PC-3 (cell line): ENCODE measurements at regions not wholly inside any gene's neighbourhood (a gene's known extent, or its start where the extent isn't known, plus 50 kb on each side); places are given as distances from the start of the nearest gene placed in this dataset.

Experiments used
- CTCF ChIP-seq: fragments of 300-600 bp; sonication (generic); conservative IDR thresholded peaks from 2 replicates; pipeline ENCODE4 v1.5.1; 2017; ENCODE audit warnings: antibody characterized with exemption, low read depth, mild to moderate bottlenecking, low read length
- EZH2 ChIP-seq: fragments of 300-600 bp; sonication (generic); IDR thresholded peaks from one replicate; pipeline ENCODE4 v1.6.1; 2017; ENCODE audit warnings: antibody characterized with exemption, mild to moderate bottlenecking, low read length; ENCODE audit not compliant: unreplicated experiment

GRCh38 chr2:51976623-51977022 is 944.7 kb upstream of the NRXN1 start:
- TF ChIP-seq CTCF: no peak
- TF ChIP-seq EZH2: no peak
